NCI-H345 (cell line): ENCODE measurements at regions not wholly inside any gene's neighbourhood (a gene's known extent, or its start where the extent isn't known, plus 50 kb on each side); places are given as distances from the start of the nearest gene placed in this dataset.
A peak's percentile ranks its signal among the peaks of the same experiment; 100 is the strongest.

Experiments used
- DNase-seq: peaks from one replicate; lab custom pipeline; 2025; lab: John Stamatoyannopoulos, UW

GRCh38 chr9:103913899-103914298 is 180.2 kb upstream of the SMC2 start:
- DNase-seq, result no peak

- DNase-seq, result no peak
Observed at GRCh38 chr9:103919605-103920209, 174.4 kb upstream of the SMC2 start.

GRCh38 chr9:103928442-103928841 is 165.7 kb upstream of the SMC2 start:
- DNase-seq, result no peak

GRCh38 chr9:103941104-103941503 is 153.0 kb upstream of the SMC2 start:
- no peak for DNase-seq

- DNase-seq, result peak; percentile 50
Observed at GRCh38 chr9:103942200-103942599, 151.9 kb upstream of the SMC2 start.

- peak; percentile 95 for DNase-seq
Observed at GRCh38 chr9:103942651-103943050, 151.5 kb upstream of the SMC2 start.

- DNase-seq, result no peak
Observed at GRCh38 chr9:103949096-103949495, 145.0 kb upstream of the SMC2 start.

GRCh38 chr9:103977163-103977562 is 116.9 kb upstream of the SMC2 start:
- no peak for DNase-seq

- no peak for DNase-seq
Observed at GRCh38 chr9:103978396-103978795, 115.7 kb upstream of the SMC2 start.

- DNase-seq, result no peak
Observed at GRCh38 chr9:103981912-103982311, 112.2 kb upstream of the SMC2 start.

GRCh38 chr9:103985077-103985476 is 109.0 kb upstream of the SMC2 start:
- DNase-seq, result no peak

GRCh38 chr9:103988821-103989220 is 105.3 kb upstream of the SMC2 start:
- DNase-seq, result no peak

GRCh38 chr9:103990311-103990710 is 103.8 kb upstream of the SMC2 start:
- DNase-seq, result no peak

- DNase-seq, result no peak
Observed at GRCh38 chr9:103991001-103991400, 103.1 kb upstream of the SMC2 start.

GRCh38 chr9:103991698-103992097 is 102.4 kb upstream of the SMC2 start:
- DNase-seq, result no peak

GRCh38 chr9:103992938-103993579 is 101.0 kb upstream of the SMC2 start:
- no peak for DNase-seq

GRCh38 chr9:103997856-103998370 is 96.2 kb upstream of the SMC2 start:
- no peak for DNase-seq

GRCh38 chr9:103999375-104000062 is 94.6 kb upstream of the SMC2 start:
- DNase-seq, result no peak

GRCh38 chr9:104009826-104010225 is 84.3 kb upstream of the SMC2 start:
- peak; percentile 2 for DNase-seq

GRCh38 chr9:104022083-104022482 is 72.0 kb upstream of the SMC2 start:
- no peak for DNase-seq

GRCh38 chr9:104025104-104025503 is 69.0 kb upstream of the SMC2 start:
- no peak for DNase-seq

- DNase-seq, result no peak
Observed at GRCh38 chr9:104025945-104026344, 68.2 kb upstream of the SMC2 start.

- peak; percentile 3 for DNase-seq
Observed at GRCh38 chr9:104027295-104027694, 66.8 kb upstream of the SMC2 start.
